ENCODE measurements at regions not wholly inside any gene's neighbourhood (a gene's known extent, or its start where the extent isn't known, plus 50 kb on each side); places are given as distances from the start of the nearest gene placed in this dataset.

GRCh38 chr16:9308356-9308801, 216.9 kb downstream of the HAPSTR1 start:
- no peak for DNase-seq

- DNase-seq = no peak
Measured at GRCh38 chr16:9308850-9309249, 217.4 kb downstream of the HAPSTR1 start.

- no peak for DNase-seq
Measured at GRCh38 chr16:9309844-9310243, 218.4 kb downstream of the HAPSTR1 start.

- no peak for DNase-seq
Measured at GRCh38 chr16:9311303-9311954, 220.0 kb downstream of the HAPSTR1 start.

- DNase-seq = no peak
Measured at GRCh38 chr16:9316008-9316407, 224.6 kb downstream of the HAPSTR1 start.

GRCh38 chr16:9316615-9317014, 225.2 kb downstream of the HAPSTR1 start:
- DNase-seq = no peak

GRCh38 chr16:9318764-9319163, 227.3 kb downstream of the HAPSTR1 start:
- no peak for DNase-seq

GRCh38 chr16:9322769-9323168, 231.3 kb downstream of the HAPSTR1 start:
- no peak for DNase-seq

- no peak for DNase-seq
Measured at GRCh38 chr16:9323170-9323569, 231.7 kb downstream of the HAPSTR1 start.

- no peak for DNase-seq
Measured at GRCh38 chr16:9327253-9327652, 235.8 kb downstream of the HAPSTR1 start.

GRCh38 chr16:9328411-9328810, 237.0 kb downstream of the HAPSTR1 start:
- no peak for DNase-seq

- no peak for DNase-seq
Measured at GRCh38 chr16:9330095-9330494, 238.7 kb downstream of the HAPSTR1 start.

GRCh38 chr16:9331503-9331902, 240.1 kb downstream of the HAPSTR1 start:
- DNase-seq = no peak

GRCh38 chr16:9332574-9333148, 241.2 kb downstream of the HAPSTR1 start:
- DNase-seq = no peak

GRCh38 chr16:9333469-9333868, 242.0 kb downstream of the HAPSTR1 start:
- no peak for DNase-seq

GRCh38 chr16:9334103-9334502, 242.7 kb downstream of the HAPSTR1 start:
- DNase-seq = no peak

- no peak for DNase-seq
Measured at GRCh38 chr16:9337308-9338032, 246.0 kb downstream of the HAPSTR1 start.

GRCh38 chr16:9338068-9338467, 246.6 kb downstream of the HAPSTR1 start:
- DNase-seq = no peak

- DNase-seq = no peak
Measured at GRCh38 chr16:9338510-9338909, 247.1 kb downstream of the HAPSTR1 start.

GRCh38 chr16:9340526-9341256, 249.2 kb downstream of the HAPSTR1 start:
- DNase-seq = no peak

GRCh38 chr16:9343276-9343675, 251.8 kb downstream of the HAPSTR1 start:
- DNase-seq = no peak

- DNase-seq = no peak
Measured at GRCh38 chr16:9344508-9344907, 253.1 kb downstream of the HAPSTR1 start.

GRCh38 chr16:9345046-9345445, 253.6 kb downstream of the HAPSTR1 start:
- no peak for DNase-seq

GRCh38 chr16:9345880-9346279, 254.4 kb downstream of the HAPSTR1 start:
- DNase-seq = no peak

All from activated CD8-positive, alpha-beta memory T cell treated with anti-CD3 and anti-CD28 coated beads for 24 hours (primary cell).